H1 (cell line): ENCODE measurements at regions not wholly inside any gene's neighbourhood (a gene's known extent, or its start where the extent isn't known, plus 50 kb on each side); places are given as distances from the start of the nearest gene placed in this dataset.
A peak's percentile ranks its signal among the peaks of the same experiment; 100 is the strongest.

ENCODE experiments used
- CTCF ChIA-PET: fragments of 300-600 bp; sonication (Branson Sonifier 250); formaldehyde crosslinking; loops from one replicate; lab custom pipeline; 2021; ENCODE audit not compliant: partially characterized antibody; lab: Charles Lee
- POLR2A ChIA-PET: fragments of 300-600 bp; sonication (Branson Sonifier 250); formaldehyde crosslinking; loops from one replicate; lab custom pipeline; 2021; ENCODE audit warnings: inconsistent platforms; ENCODE audit not compliant: partially characterized antibody; lab: Charles Lee
- DNase-seq, 2 experiments: peaks; one replicate each; pipeline versions ENCODE4 v3.0.0 to v3.0.0-alpha.2; 2010 to 2022; ENCODE audit warnings: low spot score in 2 of 2, low read depth in 1 of 2, mixed read lengths in 1 of 2
- FAIRE-seq: peaks from 2 replicates; lab custom pipeline; 2011; peaks lifted over from hg19 to GRCh38; lab: Jason Lieb, UNC
- H2AFZ ChIP-seq: 2 replicates; pipeline ENCODE4 v1.8.1; 2012; ENCODE audit warnings: low read length, inconsistent platforms
- H2AK5ac ChIP-seq: 2 replicates; pipeline ENCODE4 v1.6.1; 2013; ENCODE audit warnings: low read depth, low read length
- H2BK120ac ChIP-seq: replicated peaks from 2 replicates; pipeline ENCODE3; 2013; ENCODE audit warnings: low read depth, low read length, inconsistent platforms
- H2BK12ac ChIP-seq: 2 replicates; pipeline ENCODE4 v1.6.1; 2013; ENCODE audit warnings: low read depth, low read length
- H2BK15ac ChIP-seq: 2 replicates; pipeline ENCODE4 v1.6.1; 2013; ENCODE audit warnings: low read length
- H2BK20ac ChIP-seq: 2 replicates; pipeline ENCODE4 v1.6.1; 2013; ENCODE audit warnings: low read length
- H2BK5ac ChIP-seq: 2 replicates; pipeline ENCODE4 v1.6.1; 2013; ENCODE audit warnings: low read depth, low read length
- H3K14ac ChIP-seq: 2 replicates; pipeline ENCODE4 v1.6.1; 2013; ENCODE audit warnings: inconsistent platforms; ENCODE audit not compliant: insufficient read length
- H3K18ac ChIP-seq: 2 replicates; pipeline ENCODE4 v1.6.1; 2013; ENCODE audit warnings: low read length; ENCODE audit errors: extremely low read depth
- H3K23ac ChIP-seq: 2 replicates; pipeline ENCODE4 v1.6.1; 2013; ENCODE audit warnings: inconsistent platforms; ENCODE audit not compliant: insufficient read length
- H3K23me2 ChIP-seq: 2 replicates; pipeline ENCODE4 v1.6.1; 2013; ENCODE audit warnings: low read depth, low read length
- H3K27ac ChIP-seq: 2 replicates; pipeline ENCODE4 v1.6.1; 2011; ENCODE audit warnings: low read depth, low read length, inconsistent platforms
- H3K27me3 ChIP-seq, 4 experiments: replicated peaks in 1 of 4; 1 replicate in 1 of 4; 2 replicates in 3 of 4; pipeline versions ENCODE4 v1.6.1 to v1.8.1; 2011 to 2013; ENCODE audit warnings: low read length in 3 of 4, mild to moderate bottlenecking in 3 of 4, inconsistent platforms in 2 of 4, mixed read lengths in 2 of 4, moderate library complexity in 1 of 4; ENCODE audit not compliant: control insufficient read depth in 3 of 4, insufficient read depth in 3 of 4; ENCODE audit errors: extremely low read depth in 1 of 4
- H3K36me3 ChIP-seq, 4 experiments: 2 replicates each; pipeline versions ENCODE4 v1.6.1 to v1.8.1; 2011 to 2013; ENCODE audit warnings: mild to moderate bottlenecking in 4 of 4, low read length in 3 of 4, moderate library complexity in 2 of 4, control low read depth in 1 of 4, inconsistent platforms in 1 of 4; ENCODE audit not compliant: insufficient read depth in 4 of 4, control insufficient read depth in 2 of 4
- H3K4ac ChIP-seq: replicated peaks from 2 replicates; pipeline ENCODE3; 2013; ENCODE audit warnings: low read length, low read depth, mixed read lengths, inconsistent platforms; ENCODE audit not compliant: insufficient read length
- H3K4me1 ChIP-seq, 4 experiments: replicated peaks in 1 of 4; 1 replicate in 1 of 4; 2 replicates in 3 of 4; pipeline versions ENCODE4 v1.6.1 to v1.8.1; 2011 to 2013; ENCODE audit warnings: low read length in 3 of 4, inconsistent platforms in 2 of 4, mixed read lengths in 1 of 4; ENCODE audit not compliant: insufficient read depth in 4 of 4, control insufficient read depth in 3 of 4
- H3K4me2 ChIP-seq, 2 experiments: 2 replicates each; pipeline versions ENCODE4 v1.6.1 to v1.8.1; 2011 to 2013; ENCODE audit warnings: low read depth in 2 of 2, low read length in 2 of 2, control low read depth in 1 of 2, inconsistent platforms in 1 of 2, mild to moderate bottlenecking in 1 of 2; ENCODE audit not compliant: insufficient read depth in 1 of 2
- H3K4me3 ChIP-seq, 4 experiments: fragments of 200-600, 300-600 bp in 1 of 4; sonication (generic), shearing (Covaris generic), sonication (Bioruptor Twin) in 1 of 4; 2 replicates each; pipeline versions ENCODE4 v1.5.1 to v1.8.1; 2011 to 2016; ENCODE audit warnings: low read length in 4 of 4, low read depth in 3 of 4, control low read depth in 2 of 4, inconsistent platforms in 2 of 4, mild to moderate bottlenecking in 2 of 4, mixed read lengths in 1 of 4, moderate library complexity in 1 of 4; ENCODE audit not compliant: insufficient read depth in 2 of 4; ENCODE audit errors: extremely low read depth in 1 of 4
- H3K56ac ChIP-seq: replicated peaks from 2 replicates; pipeline ENCODE3; 2013; ENCODE audit warnings: low read depth, mild to moderate bottlenecking, mixed read lengths, low read length, inconsistent platforms; ENCODE audit not compliant: insufficient read length
- H3K79me1 ChIP-seq: 2 replicates; pipeline ENCODE4 v1.6.1; 2013; ENCODE audit warnings: low read depth, low read length, control low read depth
- H3K79me2 ChIP-seq, 2 experiments: 2 replicates each; pipeline versions ENCODE4 v1.6.1 to v1.8.1; 2012 to 2013; ENCODE audit warnings: low read length in 2 of 2, mild to moderate bottlenecking in 2 of 2, inconsistent platforms in 1 of 2; ENCODE audit not compliant: insufficient read depth in 2 of 2, control insufficient read depth in 1 of 2
- H3K9ac ChIP-seq, 4 experiments: replicated peaks in 1 of 4; 1 replicate in 1 of 4; 2 replicates in 3 of 4; pipeline versions ENCODE4 v1.6.1 to v1.8.1; 2011 to 2013; ENCODE audit warnings: low read depth in 3 of 4, low read length in 3 of 4, control low read depth in 2 of 4, mild to moderate bottlenecking in 2 of 4, moderate library complexity in 2 of 4, inconsistent platforms in 1 of 4; ENCODE audit errors: extremely low read depth in 1 of 4
- H3K9me3 ChIP-seq, 2 experiments: 2 replicates each; pipeline versions ENCODE4 v1.6.1 to v1.8.1; 2012 to 2013; ENCODE audit warnings: mild to moderate bottlenecking in 2 of 2, moderate library complexity in 2 of 2, control low read depth in 1 of 2, inconsistent platforms in 1 of 2, low read depth in 1 of 2, low read length in 1 of 2, mixed read lengths in 1 of 2; ENCODE audit not compliant: insufficient read depth in 2 of 2
- H4K20me1 ChIP-seq, 2 experiments: replicated peaks in 1 of 2; 2 replicates each; pipeline versions ENCODE3 to v1.8.1; 2011 to 2013; ENCODE audit warnings: inconsistent platforms in 2 of 2, low read length in 2 of 2, mild to moderate bottlenecking in 1 of 2; ENCODE audit not compliant: insufficient read depth in 2 of 2, control insufficient read depth in 1 of 2
- H4K5ac ChIP-seq: 2 replicates; pipeline ENCODE4 v1.6.1; 2013; ENCODE audit warnings: low read length, low read depth, mixed read lengths, inconsistent platforms; ENCODE audit not compliant: insufficient read length
- H4K8ac ChIP-seq: 2 replicates; pipeline ENCODE4 v1.8.0; 2013; ENCODE audit warnings: mild to moderate bottlenecking, moderate library complexity, low read length, inconsistent platforms; ENCODE audit not compliant: insufficient read depth; ENCODE audit errors: extremely low read depth
- H4K91ac ChIP-seq: replicated peaks from 2 replicates; pipeline ENCODE3; 2013; ENCODE audit warnings: low read length, mixed read lengths, inconsistent platforms; ENCODE audit not compliant: insufficient read length
- ASH2L ChIP-seq: fragments of 200-600, 300-600 bp; sonication (generic); IDR thresholded peaks from one replicate; pipeline ENCODE4 v1.7.1; 2017; ENCODE audit warnings: low read length
- CREB1 ChIP-seq: IDR thresholded peaks from 2 replicates; pipeline ENCODE4 v1.6.1; 2012; ENCODE audit warnings: inconsistent platforms
- GTF2F1 ChIP-seq: IDR thresholded peaks from 2 replicates; pipeline ENCODE4 v1.6.1; 2012; ENCODE audit warnings: low read depth, low read length, improper control_type of control experiment, borderline replicate concordance
- SIRT6 ChIP-seq: IDR thresholded peaks from one replicate; pipeline ENCODE4 v1.7.1; 2012; ENCODE audit warnings: low read length, inconsistent platforms
- SUZ12 ChIP-seq: fragments of 200-600 bp; sonication (generic); IDR thresholded peaks from 2 replicates; pipeline ENCODE4 v1.6.1; 2012; ENCODE audit warnings: mild to moderate bottlenecking, inconsistent platforms, low read length, moderate library complexity, mixed read lengths
- WGBS, 2 experiments: shearing (Covaris generic) in 1 of 2; methylation state at CpG; one replicate each; pipeline versions ENCODE4 v1.1.6 to v1.1.7; 2013 to 2015; ENCODE audit warnings: low lambda C conversion rate in 2 of 2, mixed read lengths in 2 of 2, inconsistent platforms in 1 of 2, low coverage in 1 of 2, missing lambda C conversion rate in 1 of 2; ENCODE audit not compliant: insufficient replicate concordance in 2 of 2, insufficient coverage in 1 of 2, insufficient read length in 1 of 2; ENCODE audit errors: extremely low coverage in 1 of 2, missing lambda C conversion rate in 1 of 2; 5-methylcytosine and 5-hydroxymethylcytosine counted together

DNA sequence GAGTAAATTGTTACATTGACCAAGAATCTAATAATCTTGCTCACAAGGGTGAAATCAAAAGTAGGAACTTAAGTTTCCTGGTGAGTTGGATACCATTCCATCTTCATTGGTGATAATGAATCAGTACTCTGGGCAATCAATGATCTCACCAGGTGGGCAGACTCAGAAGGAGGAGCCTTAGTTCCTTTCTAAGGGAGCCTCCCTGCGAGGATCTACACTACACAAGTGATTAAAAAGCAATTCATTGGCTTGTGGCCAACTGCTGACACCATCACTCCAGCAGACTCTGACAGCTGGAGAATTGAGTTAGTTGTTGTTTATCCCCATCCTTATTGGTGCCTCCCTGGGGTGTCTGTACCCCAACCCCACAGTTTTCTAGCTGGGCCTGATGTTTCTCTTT, 84.1 kb upstream of the VANGL1 start:
- Histone ChIP-seq H2BK15ac (no peak overlapping the region), H3K4me1 (no peaks in the 10 kb centered on the region), H2BK20ac (no peak overlapping the region), H3K23ac (no peak overlapping the region), H4K91ac (no peak overlapping the region), H3K27me3 (peaks cover 0 to 1% (median 0%) of the 10 kb centered on the region in 4 experiments; a peak in 1 of 7 replicates), H2AFZ (no peak overlapping the region), H3K4me3 (no peak overlapping the region), H2BK5ac (no peak overlapping the region), H4K8ac (no peak overlapping the region), H2BK120ac (no peak overlapping the region), H2AK5ac (no peak overlapping the region), H3K14ac (no peak overlapping the region), H3K56ac (no peak overlapping the region), H2BK12ac (no peak overlapping the region), H3K79me2 (no peaks in the 10 kb centered on the region), H3K9ac (no peak overlapping the region), H3K23me2 (no peaks in the 10 kb centered on the region), H4K20me1 (no peaks in the 10 kb centered on the region), H3K4ac (no peak overlapping the region), H3K27ac (no peak overlapping the region), H4K5ac (no peak overlapping the region), H3K9me3 (no peaks in the 10 kb centered on the region), H3K4me2 (no peak overlapping the region), H3K79me1 (no peaks in the 10 kb centered on the region), H3K18ac (no peak overlapping the region), H3K36me3 (no peaks in the 10 kb centered on the region)
- ChIA-PET POLR2A (interaction anchor here (1.1 kb wide), 1 partner anchor 9 kb away, joined by 3 read pairs; no protein-coding TSS in a partner anchor), CTCF (interaction anchor here (0.6 to 3.1 kb wide), 4 partner anchors 37 to 505 kb away, joined by 3 to 18 read pairs (median 3); no protein-coding TSS in a partner anchor)
- peak; percentile 73 for FAIRE-seq
- 69% methylated on average over 1 of the region's 1 CpG; no CpG with 5 or more reads in 1 of the 2 experiments for WGBS, 2 experiments
- DNase-seq = no peak
- TF ChIP-seq CREB1 = no peak
- TF ChIP-seq GTF2F1 = no peak
- no peak for TF ChIP-seq SUZ12
- TF ChIP-seq SIRT6 = no peak
- TF ChIP-seq ASH2L = no peak
